ENCODE measurements at regions not wholly inside any gene's neighbourhood (a gene's known extent, or its start where the extent isn't known, plus 50 kb on each side); places are given as distances from the start of the nearest gene placed in this dataset.
A peak's percentile ranks its signal among the peaks of the same experiment; 100 is the strongest.

GRCh38 chr17:70238228-70238627 is 68.9 kb downstream of the KCNJ2 start:
- no peak overlapping the region for H3K56ac ChIP-seq (ENCODE audit: extremely low read depth, insufficient read depth, low read length)
- H2BK5ac ChIP-seq (ENCODE audit: low read depth, low read length, poor library complexity, severe bottlenecking), result no peak overlapping the region
- no peaks in the 10 kb centered on the region for H3K9me3 ChIP-seq (ENCODE audit: control insufficient read depth, insufficient read depth, low read length)
- no peak for ATAC-seq (ENCODE audit: low read depth)
- TF ChIP-seq RCOR1 (IDR thresholded peaks at IDR 0.05; ENCODE audit: insufficient replicate concordance, low read length), result no peak
- TF ChIP-seq MAFK (IDR thresholded peaks at IDR 0.05; ENCODE audit: low read depth, low read length), result peak; percentile 43; the same call in 1 of the 2 replicates
- no peaks in the 10 kb centered on the region for H4K20me1 ChIP-seq (ENCODE audit: insufficient read depth, low read length)
- dilution Hi-C loops (cut with HindIII; ENCODE audit: low sequenced_read_pairs, unreplicated experiment) (no loop called here), intact Hi-C loops (cut with micrococcal nuclease) (no loop called here), in situ Hi-C loops (cut with MboI; ENCODE audit: low sequenced_read_pairs) (no loop called here)
- no peak overlapping the region for H4K8ac ChIP-seq (ENCODE audit: low read depth in 2 of 2, low read length in 2 of 2)
- CTCF ChIA-PET, result no interaction called here
- no peak overlapping the region for H2AFZ ChIP-seq (replicated peaks; ENCODE audit: low read length, poor library complexity)
- H3K18ac ChIP-seq (ENCODE audit: low read depth, low read length), result no peak overlapping the region
- POLR2A ChIA-PET (ENCODE audit: unreplicated experiment), result no interaction called here
- no peak overlapping the region for H3K4ac ChIP-seq (ENCODE audit: low read depth, low read length)
- H3K36me3 ChIP-seq (ENCODE audit: control insufficient read depth, insufficient read depth, low read length), result no peaks in the 10 kb centered on the region
- no peak overlapping the region for H3K14ac ChIP-seq (replicated peaks; ENCODE audit: low read depth, low read length)
- H3K9ac ChIP-seq (ENCODE audit: low read depth, low read length), result no peak overlapping the region
- no peak overlapping the region for H2AK9ac ChIP-seq (replicated peaks; ENCODE audit: low read depth, low read length, poor library complexity)
- no peak overlapping the region for H2BK120ac ChIP-seq (ENCODE audit: low read depth, low read length)
- no peaks in the 10 kb centered on the region; the same call in 1 of the 2 replicates for H3K9me1 ChIP-seq (ENCODE audit: insufficient read depth, low read length)
- no peak for DNase-seq
- H2BK20ac ChIP-seq (ENCODE audit: low read depth, low read length), result no peak overlapping the region
- 100% methylated on average over 1 of the region's 2 CpGs; no CpG with 5 or more reads in 1 of the 2 experiments for WGBS, 2 experiments (ENCODE audit: extremely low coverage in 2 of 2, insufficient read length in 1 of 2)
- no peak overlapping the region for H3K23ac ChIP-seq (ENCODE audit: low read depth, low read length)
- H2BK15ac ChIP-seq (ENCODE audit: low read depth, low read length), result no peak overlapping the region
- no peaks in the 10 kb centered on the region for H3K79me1 ChIP-seq (ENCODE audit: low read depth in 1 of 2, low read length in 2 of 2)
- H3K4me2 ChIP-seq (ENCODE audit: low read depth, low read length), result no peak overlapping the region
- no peak overlapping the region for H3K4me3 ChIP-seq (ENCODE audit: insufficient read depth, low read depth, low read length)
- H3K4me1 ChIP-seq (ENCODE audit: control insufficient read depth, insufficient read depth, low read length), result no peaks in the 10 kb centered on the region
- no peak overlapping the region for H3K27ac ChIP-seq (ENCODE audit: insufficient read depth, low read length)
- BruUV-seq (replicated peaks), result no TSS peak
- no peak overlapping the region for H4K91ac ChIP-seq (ENCODE audit: insufficient read depth, low read depth, low read length)
- H3K27me3 ChIP-seq (ENCODE audit: control insufficient read depth, insufficient read depth, low read length), result no peaks in the 10 kb centered on the region
- H2AK5ac ChIP-seq (ENCODE audit: low read depth, low read length), result no peak overlapping the region
- no peak overlapping the region for H4K5ac ChIP-seq (ENCODE audit: low read depth, low read length)

Measured in IMR-90 (cell line).